Neural cell (in vitro differentiated cells): ENCODE measurements at regions not wholly inside any gene's neighbourhood (a gene's known extent, or its start where the extent isn't known, plus 50 kb on each side); places are given as distances from the start of the nearest gene placed in this dataset.

Experiments
- CTCF ChIP-seq: fragments of 450-650 bp; IDR thresholded peaks from 2 replicates; pipeline ENCODE4 v1.5.1; 2014; ENCODE audit warnings: antibody characterized with exemption, mild to moderate bottlenecking, moderate library complexity; ENCODE audit not compliant: poor library complexity, severe bottlenecking
- EZH2 ChIP-seq: fragments of 200-600, 300-800 bp; shearing (Covaris generic), sonication (generic); IDR thresholded peaks from 2 replicates; pipeline ENCODE4 v1.6.1; 2014; ENCODE audit warnings: antibody characterized with exemption, low read length, borderline replicate concordance, mild to moderate bottlenecking; ENCODE audit not compliant: insufficient read depth, poor library complexity, severe bottlenecking
- POLR2AphosphoS5 ChIP-seq: IDR thresholded peaks from 2 replicates; pipeline ENCODE4 v1.6.1; 2012
- TF ChIP-seq, protein P1 (sequence below): IDR thresholded peaks from 2 replicates; pipeline ENCODE4 v1.6.1; 2012; ENCODE audit warnings: borderline replicate concordance

GRCh38 chr5:135212361-135213026 lies 178.5 kb upstream of the PITX1 start:
- TF ChIP-seq, protein P1, sequence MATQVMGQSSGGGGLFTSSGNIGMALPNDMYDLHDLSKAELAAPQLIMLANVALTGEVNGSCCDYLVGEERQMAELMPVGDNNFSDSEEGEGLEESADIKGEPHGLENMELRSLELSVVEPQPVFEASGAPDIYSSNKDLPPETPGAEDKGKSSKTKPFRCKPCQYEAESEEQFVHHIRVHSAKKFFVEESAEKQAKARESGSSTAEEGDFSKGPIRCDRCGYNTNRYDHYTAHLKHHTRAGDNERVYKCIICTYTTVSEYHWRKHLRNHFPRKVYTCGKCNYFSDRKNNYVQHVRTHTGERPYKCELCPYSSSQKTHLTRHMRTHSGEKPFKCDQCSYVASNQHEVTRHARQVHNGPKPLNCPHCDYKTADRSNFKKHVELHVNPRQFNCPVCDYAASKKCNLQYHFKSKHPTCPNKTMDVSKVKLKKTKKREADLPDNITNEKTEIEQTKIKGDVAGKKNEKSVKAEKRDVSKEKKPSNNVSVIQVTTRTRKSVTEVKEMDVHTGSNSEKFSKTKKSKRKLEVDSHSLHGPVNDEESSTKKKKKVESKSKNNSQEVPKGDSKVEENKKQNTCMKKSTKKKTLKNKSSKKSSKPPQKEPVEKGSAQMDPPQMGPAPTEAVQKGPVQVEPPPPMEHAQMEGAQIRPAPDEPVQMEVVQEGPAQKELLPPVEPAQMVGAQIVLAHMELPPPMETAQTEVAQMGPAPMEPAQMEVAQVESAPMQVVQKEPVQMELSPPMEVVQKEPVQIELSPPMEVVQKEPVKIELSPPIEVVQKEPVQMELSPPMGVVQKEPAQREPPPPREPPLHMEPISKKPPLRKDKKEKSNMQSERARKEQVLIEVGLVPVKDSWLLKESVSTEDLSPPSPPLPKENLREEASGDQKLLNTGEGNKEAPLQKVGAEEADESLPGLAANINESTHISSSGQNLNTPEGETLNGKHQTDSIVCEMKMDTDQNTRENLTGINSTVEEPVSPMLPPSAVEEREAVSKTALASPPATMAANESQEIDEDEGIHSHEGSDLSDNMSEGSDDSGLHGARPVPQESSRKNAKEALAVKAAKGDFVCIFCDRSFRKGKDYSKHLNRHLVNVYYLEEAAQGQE = no peak
- TF ChIP-seq CTCF (no peak), EZH2 (no peak), POLR2AphosphoS5 (no peak)
